Right lobe of liver (tissue), 6 donors: ENCODE measurements at regions not wholly inside any gene's neighbourhood (a gene's known extent, or its start where the extent isn't known, plus 50 kb on each side); places are given as distances from the start of the nearest gene placed in this dataset.

Experiments used
- ATAC-seq, 4 donors: fragments of 200-7000 bp; cut with Tn5 transposase; one replicate each; pipeline ENCODE4 v1.9.1; 2020; ENCODE audit warnings: mild to moderate bottlenecking in 4 of 4, moderate library complexity in 4 of 4
- DNase-seq, 3 donors: peaks; one replicate each; pipeline ENCODE4 v3.0.0-alpha.2; 2020
- H3K27ac ChIP-seq, 3 donors: fragments of 200-600 bp; one replicate each; pipeline ENCODE4 v1.8.0; 2022
- H3K27me3 ChIP-seq, 2 donors: fragments of 200-600 bp; one replicate each; pipeline ENCODE4 v1.8.0; 2022
- H3K36me3 ChIP-seq, 4 donors: fragments of 200-600 bp; sonication (generic) in 1 of 4; one replicate each; pipeline versions ENCODE4 v1.5.1 to v1.8.0; 2017 to 2022; ENCODE audit warnings: control low read depth in 1 of 4
- H3K4me1 ChIP-seq, 4 donors: fragments of 200-600 bp; sonication (generic) in 1 of 4; one replicate each; pipeline versions ENCODE4 v1.5.1 to v1.8.0; 2017 to 2022; ENCODE audit warnings: control low read depth in 1 of 4
- H3K4me3 ChIP-seq, 3 donors: fragments of 200-600 bp; one replicate each; pipeline ENCODE4 v1.8.0; 2022
- H3K9me3 ChIP-seq, 4 donors: fragments of 200-600 bp; sonication (generic) in 1 of 4; one replicate each; pipeline versions ENCODE4 v1.5.1 to v1.8.0; 2017 to 2022; ENCODE audit warnings: control low read depth in 1 of 4
- CTCF ChIP-seq, 4 donors: fragments of 200-600 bp in 3 of 4; fragments of 450-650 bp in 1 of 4; IDR thresholded peaks; one replicate each; pipeline versions ENCODE4 v1.5.1 to v1.8.0; 2016 to 2022; ENCODE audit warnings: antibody characterized with exemption in 4 of 4, mild to moderate bottlenecking in 2 of 4
- POLR2A ChIP-seq: fragments of 450-650 bp; IDR thresholded peaks from one replicate; pipeline ENCODE4 v1.6.1; 2017; ENCODE audit warnings: antibody characterized with exemption, mild to moderate bottlenecking
- WGBS: methylation state at CpG from one replicate; pipeline ENCODE4 v1.1.6; 2018; ENCODE audit warnings: low coverage, low lambda C conversion rate; ENCODE audit not compliant: insufficient coverage; ENCODE audit errors: missing lambda C conversion rate; 5-methylcytosine and 5-hydroxymethylcytosine counted together
- intact Hi-C, 2 donors: fragments of 100-400 bp; cut with DNase I; formaldehyde crosslinking; loops; one replicate each; pipeline versions ENCODE4 v1.11.2 to v1.14.1; 2022
- donor health status: DM: no; HTN: yes; CAD: no.
- donor health status: DM: no; HTN: no; CAD: no.
- donor health status: DM: no; HTN: no; CAD: no.
- donor health status: DM: no; HTN: yes; CAD: no.
- donor health status: DM: no; HTN: yes; CAD: no.

GRCh38 chr17:34493917-34494316, 85.5 kb upstream of the TMEM132E start:
- Histone ChIP-seq H3K27me3 (no peaks in the 10 kb centered on the region), H3K4me3 (no peak overlapping the region), H3K27ac (no peak overlapping the region), H3K36me3 (no peaks in the 10 kb centered on the region), H3K9me3 (no peaks in the 10 kb centered on the region), H3K4me1 (no peaks in the 10 kb centered on the region)
- TF ChIP-seq CTCF (IDR thresholded peaks at IDR 0.05) (no peak), POLR2A (no peak)
- ATAC-seq (peak in 2 of 4 donors; percentile 27 to 47), DNase-seq (no peak)
- 86% methylated on average over 2 of the region's 3 CpGs for WGBS
- intact Hi-C loops = no loop called here

- DNase-seq (no peak), ATAC-seq (no peak)
- intact Hi-C loops = no loop called here
- no peaks in the 10 kb centered on the region for H3K36me3 ChIP-seq
- no peak overlapping the region for H3K27ac ChIP-seq
- H3K9me3 ChIP-seq = no peaks in the 10 kb centered on the region
- H3K4me1 ChIP-seq = no peaks in the 10 kb centered on the region
- no peak for TF ChIP-seq CTCF (IDR thresholded peaks at IDR 0.05)
- no peak for TF ChIP-seq POLR2A
- WGBS = 57% methylated on average over 1 of the region's 12 CpGs
- no peaks in the 10 kb centered on the region for H3K27me3 ChIP-seq
- H3K4me3 ChIP-seq = no peak overlapping the region
Measured at GRCh38 chr17:34487626-34488025, 91.8 kb upstream of the TMEM132E start.

- DNase-seq (no peak), ATAC-seq (no peak)
- TF ChIP-seq CTCF (IDR thresholded peaks at IDR 0.05) (no peak), POLR2A (no peak)
- Histone ChIP-seq H3K36me3 (no peaks in the 10 kb centered on the region), H3K27ac (no peak overlapping the region), H3K4me1 (no peaks in the 10 kb centered on the region), H3K9me3 (no peaks in the 10 kb centered on the region), H3K27me3 (no peaks in the 10 kb centered on the region), H3K4me3 (no peak overlapping the region)
- intact Hi-C loops = no loop called here
- WGBS = 25% methylated on average over 2 of the region's 8 CpGs
Measured at GRCh38 chr17:34486761-34487160, 92.6 kb upstream of the TMEM132E start.

GRCh38 chr17:34485999-34486398, 93.4 kb upstream of the TMEM132E start:
- Histone ChIP-seq H3K4me3 (no peak overlapping the region), H3K27me3 (no peaks in the 10 kb centered on the region), H3K27ac (no peak overlapping the region), H3K9me3 (no peaks in the 10 kb centered on the region), H3K36me3 (no peaks in the 10 kb centered on the region), H3K4me1 (no peaks in the 10 kb centered on the region)
- DNase-seq (no peak), ATAC-seq (peak in 1 of 4 donors; percentile 24)
- TF ChIP-seq POLR2A (no peak), CTCF (IDR thresholded peaks at IDR 0.05) (no peak)
- WGBS = 48% methylated on average over 7 of the region's 7 CpGs
- intact Hi-C loops = no loop called here

GRCh38 chr17:34484193-34484733, 95.1 kb upstream of the TMEM132E start:
- no peak for DNase-seq
- intact Hi-C loops = no loop called here
- 57% methylated on average over 3 of the region's 8 CpGs for WGBS
- H3K36me3 ChIP-seq = no peaks in the 10 kb centered on the region
- H3K9me3 ChIP-seq = no peaks in the 10 kb centered on the region
- H3K27me3 ChIP-seq = no peaks in the 10 kb centered on the region
- H3K4me3 ChIP-seq = no peak overlapping the region
- no peak overlapping the region for H3K27ac ChIP-seq
- no peak for TF ChIP-seq CTCF (IDR thresholded peaks at IDR 0.05)
- no peak for TF ChIP-seq POLR2A
- H3K4me1 ChIP-seq = no peaks in the 10 kb centered on the region
- no peak for ATAC-seq
